OCI-LY7 (cell line): ENCODE measurements at regions not wholly inside any gene's neighbourhood (a gene's known extent, or its start where the extent isn't known, plus 50 kb on each side); places are given as distances from the start of the nearest gene placed in this dataset.

Source experiments
- EZH2phosphoT487 ChIP-seq: fragments of 200-600 bp; sonication (generic); IDR thresholded peaks from 2 replicates; pipeline ENCODE4 v1.6.1; 2018; ENCODE audit warnings: low read depth, borderline replicate concordance, mild to moderate bottlenecking, mixed run types, antibody characterized with exemption, low read length, moderate library complexity, mixed read lengths
- TF ChIP-seq, protein P1 (sequence below): fragments of 200-600 bp; sonication (generic); conservative IDR thresholded peaks from 2 replicates; pipeline ENCODE4 v1.5.1; 2014; ENCODE audit warnings: mild to moderate bottlenecking, antibody characterized with exemption, low read length, moderate library complexity, mixed read lengths

- TF ChIP-seq, protein P1, sequence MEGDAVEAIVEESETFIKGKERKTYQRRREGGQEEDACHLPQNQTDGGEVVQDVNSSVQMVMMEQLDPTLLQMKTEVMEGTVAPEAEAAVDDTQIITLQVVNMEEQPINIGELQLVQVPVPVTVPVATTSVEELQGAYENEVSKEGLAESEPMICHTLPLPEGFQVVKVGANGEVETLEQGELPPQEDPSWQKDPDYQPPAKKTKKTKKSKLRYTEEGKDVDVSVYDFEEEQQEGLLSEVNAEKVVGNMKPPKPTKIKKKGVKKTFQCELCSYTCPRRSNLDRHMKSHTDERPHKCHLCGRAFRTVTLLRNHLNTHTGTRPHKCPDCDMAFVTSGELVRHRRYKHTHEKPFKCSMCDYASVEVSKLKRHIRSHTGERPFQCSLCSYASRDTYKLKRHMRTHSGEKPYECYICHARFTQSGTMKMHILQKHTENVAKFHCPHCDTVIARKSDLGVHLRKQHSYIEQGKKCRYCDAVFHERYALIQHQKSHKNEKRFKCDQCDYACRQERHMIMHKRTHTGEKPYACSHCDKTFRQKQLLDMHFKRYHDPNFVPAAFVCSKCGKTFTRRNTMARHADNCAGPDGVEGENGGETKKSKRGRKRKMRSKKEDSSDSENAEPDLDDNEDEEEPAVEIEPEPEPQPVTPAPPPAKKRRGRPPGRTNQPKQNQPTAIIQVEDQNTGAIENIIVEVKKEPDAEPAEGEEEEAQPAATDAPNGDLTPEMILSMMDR = no peak
- TF ChIP-seq EZH2phosphoT487 = no peak
Measured at GRCh38 chr5:98455665-98456064, 317.8 kb upstream of the RGMB start.
